SK-N-SH treated with all-trans-retinoic acid at 6 μM for 48 hours (cell line): ENCODE measurements at regions not wholly inside any gene's neighbourhood (a gene's known extent, or its start where the extent isn't known, plus 50 kb on each side); places are given as distances from the start of the nearest gene placed in this dataset.

Experiments used
- RARB ChIP-seq: fragments of 250-450 bp; sonication (Bioruptor Pico); IDR thresholded peaks from 2 replicates; pipeline ENCODE4 v1.8.0; 2021; ENCODE audit warnings: mild to moderate bottlenecking, moderate library complexity
- SNAI2 ChIP-seq: fragments of 250-450 bp; sonication (Bioruptor Pico); IDR thresholded peaks from 2 replicates; pipeline ENCODE4 v1.5.0; 2020; ENCODE audit warnings: mild to moderate bottlenecking, moderate library complexity

DNA sequence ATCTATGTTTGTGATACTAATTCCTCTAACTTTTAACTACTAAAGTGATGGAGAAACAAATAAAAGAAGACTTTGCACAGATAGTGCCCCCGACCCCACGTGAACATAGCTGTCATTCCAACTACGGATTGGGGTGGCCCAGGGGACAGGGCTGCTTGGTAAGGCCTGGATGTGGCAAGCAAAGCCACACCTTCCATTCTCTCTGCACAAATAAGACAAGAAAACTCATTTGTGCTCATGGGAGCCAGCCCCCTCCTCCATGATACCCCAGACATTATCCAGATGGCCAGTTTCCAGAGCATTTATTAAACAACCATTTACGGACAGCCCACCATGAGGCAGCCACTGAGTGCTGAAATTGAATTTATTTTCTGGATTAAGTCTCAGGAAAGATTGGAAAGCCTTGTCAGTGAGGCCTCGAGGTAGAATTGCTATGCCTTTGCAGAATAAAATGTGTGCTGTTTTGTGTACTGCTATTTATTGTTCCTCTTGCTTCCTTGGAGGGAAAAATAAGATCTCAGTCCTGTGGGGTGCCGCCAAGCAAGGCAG lies 151.2 kb downstream of the UNC5CL start:
- TF ChIP-seq RARB (CRISPR knock-in tag) (no peak), SNAI2 (CRISPR knock-in tag) (no peak)
